ENCODE measurements at regions not wholly inside any gene's neighbourhood (a gene's known extent, or its start where the extent isn't known, plus 50 kb on each side); places are given as distances from the start of the nearest gene placed in this dataset.

- DNase-seq (no peak), ATAC-seq (ENCODE audit: poor library complexity) (no peak)
- H3K4me3 Mint-ChIP-seq: no peak overlapping the region
- H3K4me1 ChIP-seq (ENCODE audit: insufficient read depth, low read length): no peaks in the 10 kb centered on the region
- no peak overlapping the region for H3K4me3 ChIP-seq (ENCODE audit: low read length)
- ChIA-PET POLR2A (no interaction called here), CTCF (no interaction called here)
- H3K4me1 Mint-ChIP-seq (ENCODE audit: low read depth): no peaks in the 10 kb centered on the region
- peaks cover 10% of the 10 kb centered on the region for H3K9me3 Mint-ChIP-seq
- H3K27me3 ChIP-seq (ENCODE audit: control insufficient read depth in 1 of 2, insufficient read depth in 2 of 2, low read length in 2 of 2): peaks cover 0 to 6% of the 10 kb centered on the region in 2 experiments
- TF ChIP-seq CTCF (IDR thresholded peaks at IDR 0.05): no peak
- no peaks in the 10 kb centered on the region for H3K9me3 ChIP-seq (ENCODE audit: control insufficient read depth in 1 of 2, insufficient read depth in 1 of 2, low read length in 2 of 2)
- H3K36me3 ChIP-seq (ENCODE audit: insufficient read depth, low read length): no peaks in the 10 kb centered on the region
- intact Hi-C loops (cut with DNase I, micrococcal nuclease): no loop called here
- H3K27ac ChIP-seq (ENCODE audit: low read depth in 1 of 2, low read length in 2 of 2): no peak overlapping the region
- H3K27me3 Mint-ChIP-seq: peaks cover 10% of the 10 kb centered on the region
- no peak overlapping the region for H3K27ac Mint-ChIP-seq
- H3K36me3 Mint-ChIP-seq (ENCODE audit: low read depth): no peaks in the 10 kb centered on the region
Observed at GRCh38 chr13:42671502-42671901, 97.5 kb downstream of the TNFSF11 start.

- H3K9me3 ChIP-seq (ENCODE audit: control insufficient read depth in 1 of 2, insufficient read depth in 1 of 2, low read length in 2 of 2): no peaks in the 10 kb centered on the region
- Mint-ChIP-seq H3K27ac (no peak overlapping the region), H3K27me3 (peaks cover 6% of the 10 kb centered on the region), H3K4me3 (no peak overlapping the region), H3K36me3 (ENCODE audit: low read depth) (no peaks in the 10 kb centered on the region), H3K9me3 (peaks cover 3% of the 10 kb centered on the region), H3K4me1 (ENCODE audit: low read depth) (no peaks in the 10 kb centered on the region)
- DNase-seq: no peak
- no peak overlapping the region for H3K4me3 ChIP-seq (ENCODE audit: low read length)
- H3K27me3 ChIP-seq (ENCODE audit: control insufficient read depth in 1 of 2, insufficient read depth in 2 of 2, low read length in 2 of 2): peaks cover 0 to 6% of the 10 kb centered on the region in 2 experiments
- POLR2A ChIA-PET: no interaction called here
- TF ChIP-seq CTCF (IDR thresholded peaks at IDR 0.05): no peak
- intact Hi-C loops (cut with DNase I, micrococcal nuclease): no loop called here
- no peak for ATAC-seq (ENCODE audit: poor library complexity)
- no peaks in the 10 kb centered on the region for H3K36me3 ChIP-seq (ENCODE audit: insufficient read depth, low read length)
- H3K4me1 ChIP-seq (ENCODE audit: insufficient read depth, low read length): no peaks in the 10 kb centered on the region
- CTCF ChIA-PET: no interaction called here
- no peak overlapping the region for H3K27ac ChIP-seq (ENCODE audit: low read depth in 1 of 2, low read length in 2 of 2)
Observed at GRCh38 chr13:42673677-42674076, 99.7 kb downstream of the TNFSF11 start.

- Histone ChIP-seq H3K9me3 (ENCODE audit: control insufficient read depth in 1 of 2, insufficient read depth in 1 of 2, low read length in 2 of 2) (no peaks in the 10 kb centered on the region), H3K4me1 (ENCODE audit: insufficient read depth, low read length) (no peaks in the 10 kb centered on the region), H3K27me3 (ENCODE audit: control insufficient read depth in 1 of 2, insufficient read depth in 2 of 2, low read length in 2 of 2) (peaks cover 6% of the 10 kb centered on the region in 2 experiments), H3K27ac (ENCODE audit: low read depth in 1 of 2, low read length in 2 of 2) (no peak overlapping the region), H3K36me3 (ENCODE audit: insufficient read depth, low read length) (no peaks in the 10 kb centered on the region), H3K4me3 (ENCODE audit: low read length) (no peak overlapping the region)
- H3K9me3 Mint-ChIP-seq: no peaks in the 10 kb centered on the region
- H3K4me3 Mint-ChIP-seq: no peak overlapping the region
- ATAC-seq (ENCODE audit: poor library complexity) (no peak), DNase-seq (no peak)
- ChIA-PET CTCF (no interaction called here), POLR2A (no interaction called here)
- no peak for TF ChIP-seq CTCF (IDR thresholded peaks at IDR 0.05)
- H3K4me1 Mint-ChIP-seq (ENCODE audit: low read depth): no peaks in the 10 kb centered on the region
- intact Hi-C loops (cut with DNase I, micrococcal nuclease): no loop called here
- no peaks in the 10 kb centered on the region for H3K36me3 Mint-ChIP-seq (ENCODE audit: low read depth)
- peaks cover 31% of the 10 kb centered on the region for H3K27me3 Mint-ChIP-seq
- H3K27ac Mint-ChIP-seq: no peak overlapping the region
Observed at GRCh38 chr13:42680748-42681147, 100.6 kb upstream of the FAM216B start.
